Ammon's horn (tissue), 1 donor: ENCODE measurements at regions not wholly inside any gene's neighbourhood (a gene's known extent, or its start where the extent isn't known, plus 50 kb on each side); places are given as distances from the start of the nearest gene placed in this dataset.

Experiments
- DNase-seq: peaks from one replicate; pipeline ENCODE4 v3.0.0-alpha.2; 2016; ENCODE audit warnings: low spot score

GRCh38 chrX:20521222-20521621 lies 254.5 kb upstream of the RPS6KA3 start:
- DNase-seq: no peak

GRCh38 chrX:20519826-20520225 lies 253.1 kb upstream of the RPS6KA3 start:
- no peak for DNase-seq

- DNase-seq: no peak
Measured at GRCh38 chrX:20519146-20519545, 252.4 kb upstream of the RPS6KA3 start.

GRCh38 chrX:20517565-20517964 lies 250.9 kb upstream of the RPS6KA3 start:
- no peak for DNase-seq

- no peak for DNase-seq
Measured at GRCh38 chrX:20515841-20516461, 249.2 kb upstream of the RPS6KA3 start.

GRCh38 chrX:20514358-20514757 lies 247.6 kb upstream of the RPS6KA3 start:
- DNase-seq: no peak

GRCh38 chrX:20513185-20513584 lies 246.5 kb upstream of the RPS6KA3 start:
- DNase-seq: no peak

GRCh38 chrX:20511792-20512191 lies 245.1 kb upstream of the RPS6KA3 start:
- DNase-seq: no peak

- DNase-seq: no peak
Measured at GRCh38 chrX:20507901-20508620, 241.4 kb upstream of the RPS6KA3 start.

- DNase-seq: no peak
Measured at GRCh38 chrX:20506739-20507138, 240.0 kb upstream of the RPS6KA3 start.

GRCh38 chrX:20500949-20501348 lies 234.2 kb upstream of the RPS6KA3 start:
- DNase-seq: no peak

- no peak for DNase-seq
Measured at GRCh38 chrX:20500171-20500865, 233.6 kb upstream of the RPS6KA3 start.

GRCh38 chrX:20499763-20500162 lies 233.1 kb upstream of the RPS6KA3 start:
- DNase-seq: no peak

- DNase-seq: no peak
Measured at GRCh38 chrX:20498851-20499635, 232.3 kb upstream of the RPS6KA3 start.

GRCh38 chrX:20495575-20495974 lies 228.9 kb upstream of the RPS6KA3 start:
- DNase-seq: no peak

- no peak for DNase-seq
Measured at GRCh38 chrX:20488473-20488872, 221.8 kb upstream of the RPS6KA3 start.

GRCh38 chrX:20487227-20487626 lies 220.5 kb upstream of the RPS6KA3 start:
- no peak for DNase-seq

- no peak for DNase-seq
Measured at GRCh38 chrX:20481632-20482031, 214.9 kb upstream of the RPS6KA3 start.

- DNase-seq: no peak
Measured at GRCh38 chrX:20479896-20480295, 213.2 kb upstream of the RPS6KA3 start.

- no peak for DNase-seq
Measured at GRCh38 chrX:20479048-20479447, 212.3 kb upstream of the RPS6KA3 start.

GRCh38 chrX:20477836-20478524 lies 211.3 kb upstream of the RPS6KA3 start:
- DNase-seq: no peak

GRCh38 chrX:20477219-20477618 lies 210.5 kb upstream of the RPS6KA3 start:
- DNase-seq: no peak
